ENCODE measurements at regions not wholly inside any gene's neighbourhood (a gene's known extent, or its start where the extent isn't known, plus 50 kb on each side); places are given as distances from the start of the nearest gene placed in this dataset.

GRCh38 chr15:70222606-70223005, 124.9 kb upstream of the TLE3 start:
- DNase-seq (ENCODE audit: low spot score) = no peak

GRCh38 chr15:70220490-70221096, 122.9 kb upstream of the TLE3 start:
- no peak for DNase-seq (ENCODE audit: low spot score)

DNA sequence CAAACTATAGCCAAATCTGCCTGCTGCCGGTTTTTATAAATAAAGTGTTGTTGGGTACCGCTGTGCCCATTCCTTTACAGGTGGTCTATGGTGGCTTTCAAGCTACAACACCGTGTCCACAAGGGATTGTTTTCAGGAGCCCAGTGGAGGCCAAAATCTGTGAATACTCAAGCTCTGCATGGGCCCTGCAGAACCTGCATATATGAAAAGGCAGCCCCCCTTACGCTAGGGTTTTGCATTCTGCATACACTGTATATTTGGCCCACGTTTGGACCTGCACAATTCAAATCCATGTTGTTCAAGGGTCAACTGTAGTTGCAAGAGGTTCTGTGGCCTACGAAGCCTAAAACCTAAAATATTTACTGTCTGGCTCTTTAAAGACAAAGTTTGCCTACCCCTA, 122.2 kb upstream of the TLE3 start:
- no peak for DNase-seq (ENCODE audit: low spot score)

- no peak for DNase-seq (ENCODE audit: low spot score)
These were observed 121.7 kb upstream of the TLE3 start for GRCh38 chr15:70219256-70219895.

DNA sequence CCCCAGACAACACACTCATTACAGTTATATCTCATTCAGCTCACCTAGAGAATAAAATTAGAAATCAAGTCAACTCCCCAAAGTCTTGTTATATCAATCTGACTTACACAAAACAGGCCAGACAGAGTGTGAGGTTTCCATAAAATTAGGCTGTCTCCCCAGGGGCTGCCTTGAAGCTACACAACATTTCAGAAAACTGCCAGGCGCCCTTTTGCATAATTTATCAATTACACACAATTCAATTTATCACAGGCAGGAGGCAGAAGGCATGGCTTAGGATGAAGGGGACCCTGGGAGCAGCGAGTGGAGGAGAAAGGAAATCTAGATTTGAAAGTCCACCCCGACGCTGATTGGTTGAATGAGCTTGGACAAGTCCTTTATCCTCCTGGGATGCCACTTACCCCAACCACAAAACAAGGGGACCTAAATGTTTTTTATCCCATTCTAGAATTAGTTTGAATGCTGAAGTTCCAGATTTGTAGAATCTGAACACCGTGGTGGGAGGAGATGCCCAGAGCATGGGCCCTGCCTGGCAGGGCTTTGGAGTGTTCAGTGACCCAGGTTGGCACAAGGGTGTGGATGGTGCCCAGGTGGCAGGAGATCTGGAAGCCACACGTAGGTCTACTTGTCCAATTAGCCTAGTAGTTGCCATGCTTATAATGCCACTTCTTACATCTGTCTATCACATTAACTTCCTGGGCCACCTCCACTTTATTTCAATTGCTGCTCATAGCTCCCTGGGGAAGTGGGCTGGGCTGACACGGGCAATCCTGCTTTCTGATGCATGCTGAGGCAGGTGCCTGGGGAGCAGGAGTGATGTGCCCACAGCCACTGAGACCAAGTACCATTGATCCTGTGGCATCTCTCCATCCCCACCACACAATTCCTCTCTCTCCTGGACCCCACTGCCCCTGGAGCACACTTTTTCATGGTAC, 119.8 kb upstream of the TLE3 start:
- DNase-seq (ENCODE audit: low spot score) = no peak

DNA sequence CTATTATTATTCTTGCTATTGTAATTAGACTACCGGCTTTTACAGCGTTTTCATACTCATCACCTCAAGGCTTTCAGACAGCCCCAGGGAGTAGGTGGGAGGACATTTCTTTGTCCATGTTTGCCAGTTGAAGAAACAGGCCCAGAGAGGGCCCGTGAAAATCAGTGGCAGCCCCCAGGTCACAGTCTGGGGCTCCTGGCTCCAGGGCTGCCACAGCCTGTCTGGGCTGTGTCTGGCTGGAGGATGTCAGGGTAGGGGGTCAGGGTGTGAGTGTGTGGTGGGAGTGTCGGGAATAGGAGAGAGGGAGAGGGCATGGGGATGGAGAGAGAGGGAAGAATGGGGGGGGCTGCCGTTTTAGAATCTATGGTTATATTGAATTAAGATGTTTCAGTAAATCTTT, 118.2 kb upstream of the TLE3 start:
- DNase-seq (ENCODE audit: low spot score) = no peak

DNA sequence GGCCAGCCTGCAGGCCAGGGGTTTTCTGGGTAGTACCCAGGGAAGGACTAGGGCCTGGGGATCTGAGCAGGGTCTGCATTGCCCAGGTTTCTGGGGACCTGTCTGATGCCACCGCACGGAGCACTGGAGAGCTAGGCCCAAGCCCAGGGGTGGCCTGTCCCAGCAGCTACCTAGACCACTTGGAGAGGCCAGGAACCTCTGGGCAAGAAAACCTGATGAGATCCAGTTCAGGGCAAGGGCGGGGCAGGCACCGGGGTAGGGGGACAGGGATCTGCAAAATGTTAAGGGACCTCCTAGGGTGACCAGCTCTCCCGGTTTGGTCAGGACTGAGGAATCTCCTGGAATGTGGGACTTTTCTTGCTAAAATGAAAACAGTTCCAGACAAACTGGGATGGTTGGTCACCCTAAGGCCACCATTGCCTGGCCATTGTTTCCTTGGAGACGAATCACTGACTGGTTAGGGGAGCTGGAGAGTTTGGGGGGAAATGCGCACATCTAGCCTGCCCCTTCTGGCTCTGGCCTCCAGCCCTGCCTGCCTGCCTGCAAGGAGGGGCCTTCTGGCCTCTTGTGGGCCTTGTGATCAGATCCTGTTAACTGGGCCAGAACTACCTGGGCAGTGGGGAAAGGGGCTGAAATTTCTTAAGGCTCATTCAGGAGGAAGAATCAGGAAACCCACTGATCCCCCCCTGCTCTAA, 117.4 kb upstream of the TLE3 start:
- DNase-seq (ENCODE audit: low spot score) = no peak

DNA sequence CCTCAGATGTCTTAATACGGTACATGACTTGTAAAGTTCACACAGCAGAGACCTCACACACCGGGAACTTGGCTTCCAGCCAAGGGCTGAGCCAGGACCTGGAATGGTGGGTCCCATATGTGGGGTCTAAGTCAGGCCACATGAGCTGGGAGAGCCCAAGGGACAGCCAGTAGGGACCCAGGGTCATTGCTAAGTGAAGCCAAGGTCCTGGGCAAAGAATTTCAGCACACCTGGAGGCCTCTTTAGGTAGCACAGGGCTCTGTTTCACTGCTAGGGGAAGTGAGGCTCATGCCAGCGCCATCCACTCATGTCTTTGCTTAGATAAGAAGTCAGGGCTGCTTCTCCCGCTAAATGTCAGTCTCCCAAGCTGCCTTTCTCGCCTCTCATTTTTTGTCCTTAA, 116.6 kb upstream of the TLE3 start:
- DNase-seq (ENCODE audit: low spot score) = no peak

- no peak for DNase-seq (ENCODE audit: low spot score)
These were observed 116.1 kb upstream of the TLE3 start for GRCh38 chr15:70213794-70214193.

DNA sequence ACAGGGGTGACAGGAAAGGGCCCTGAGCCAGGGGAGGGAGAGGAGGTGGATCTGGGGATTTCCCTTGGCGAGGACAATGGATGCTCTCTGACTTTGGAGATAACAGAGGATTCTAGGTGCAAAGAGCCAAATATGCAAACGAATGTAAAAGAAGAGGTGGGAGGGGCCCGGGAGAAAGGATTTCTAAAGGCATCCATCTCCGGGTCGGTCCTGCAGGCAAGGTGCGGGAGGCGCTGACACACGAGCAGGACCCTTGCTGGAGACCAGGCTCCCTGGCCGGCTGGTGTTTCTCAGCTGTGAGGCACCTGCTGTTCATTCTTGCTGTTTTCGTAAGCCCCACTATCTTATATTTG, 115.2 kb upstream of the TLE3 start:
- DNase-seq (ENCODE audit: low spot score) = no peak

DNA sequence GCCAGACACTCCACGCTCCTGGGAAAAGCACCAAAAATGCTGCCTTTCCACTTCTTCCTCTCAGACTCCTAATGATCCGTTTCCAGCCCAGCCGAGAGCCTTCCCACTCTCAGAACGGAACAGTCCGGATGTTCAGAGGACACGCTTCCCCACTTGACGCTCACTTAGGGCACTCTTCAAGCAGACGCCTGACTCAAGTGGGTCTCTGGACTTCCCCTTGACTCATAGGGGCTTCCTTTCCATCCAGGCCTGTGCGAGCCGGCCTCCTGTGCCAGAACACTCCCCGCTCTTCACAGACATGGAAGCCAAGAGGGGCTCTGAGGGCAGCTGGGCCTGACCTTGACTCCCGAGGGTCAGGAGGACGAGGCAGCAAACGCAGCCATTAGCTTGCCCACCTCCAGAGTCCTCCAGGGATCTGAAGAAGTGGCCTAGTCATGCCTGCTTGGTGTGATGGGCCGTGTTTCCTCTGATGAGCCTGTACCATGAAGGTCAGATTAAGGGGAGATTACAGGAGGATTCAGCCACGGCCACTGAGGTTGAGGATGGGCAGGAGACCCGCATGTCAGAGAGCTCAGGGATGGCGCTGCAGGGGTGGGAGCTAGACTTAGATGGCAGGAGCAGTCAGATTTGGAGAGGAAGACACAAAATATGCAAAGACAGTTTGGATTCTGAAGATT, 114.7 kb upstream of the TLE3 start:
- DNase-seq (ENCODE audit: low spot score) = no peak

DNA sequence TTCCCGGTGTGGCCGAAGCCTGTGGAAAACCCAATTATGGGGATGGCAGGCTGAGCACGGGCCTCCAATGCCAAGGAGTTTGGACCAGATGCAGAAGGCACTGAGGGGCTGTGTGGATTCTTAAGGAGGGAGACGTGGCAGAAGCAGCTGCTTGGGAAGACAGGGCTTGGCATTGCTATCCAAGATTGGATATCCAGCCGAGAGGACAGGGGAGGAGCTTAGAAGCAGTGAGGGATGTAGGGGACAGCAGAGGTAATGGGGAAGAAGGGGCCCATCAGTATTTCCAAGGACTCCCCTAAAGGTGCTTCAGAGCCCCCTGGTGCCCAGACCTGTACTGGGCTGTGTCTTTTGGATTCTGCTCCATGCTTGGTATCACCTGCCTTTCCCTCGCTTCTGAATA, 112.8 kb upstream of the TLE3 start:
- no peak for DNase-seq (ENCODE audit: low spot score)

DNA sequence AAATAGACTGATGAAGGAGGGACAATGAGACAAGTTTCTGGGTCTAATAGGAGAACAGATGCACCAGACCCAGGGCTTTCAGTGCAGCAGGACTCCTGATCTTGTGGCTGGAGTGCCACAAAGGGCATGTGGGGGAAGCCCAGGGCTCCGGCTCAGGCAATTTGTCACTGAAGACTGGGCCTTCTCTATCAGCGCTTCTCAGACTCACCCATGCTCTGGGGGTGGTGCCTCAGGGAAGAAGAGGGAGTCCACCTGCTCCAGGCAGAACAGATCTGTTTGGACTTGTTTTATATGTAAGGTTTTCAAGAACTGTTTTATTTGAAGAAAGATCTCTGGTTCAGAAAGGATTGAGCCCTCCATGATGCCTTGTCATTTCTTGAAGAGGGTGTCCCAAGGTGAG, 112.4 kb upstream of the TLE3 start:
- no peak for DNase-seq (ENCODE audit: low spot score)

- no peak for DNase-seq (ENCODE audit: low spot score)
These were observed 111.8 kb upstream of the TLE3 start for GRCh38 chr15:70209499-70209898.

- no peak for DNase-seq (ENCODE audit: low spot score)
These were observed 110.6 kb upstream of the TLE3 start for GRCh38 chr15:70208332-70208731.

DNA sequence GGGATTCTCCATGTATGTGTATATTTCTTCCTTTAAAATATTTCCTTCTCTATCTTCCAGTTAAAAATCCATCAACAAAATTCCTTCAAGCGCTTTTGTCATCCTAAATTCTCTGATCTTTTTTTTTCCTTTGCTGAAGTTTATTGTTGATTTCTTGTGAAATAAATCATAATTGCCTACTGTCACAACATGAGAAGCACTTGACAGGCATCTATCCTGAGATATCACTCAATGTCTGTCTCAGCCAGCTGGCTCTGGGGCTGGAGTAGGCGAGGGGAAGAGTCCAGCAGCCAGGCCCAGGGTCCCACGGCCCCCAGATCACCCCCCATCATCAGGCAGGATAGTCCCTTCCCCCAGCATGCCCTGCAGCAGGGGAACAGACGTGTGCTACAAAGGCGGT, 109.0 kb upstream of the TLE3 start:
- no peak for DNase-seq (ENCODE audit: low spot score)

DNA sequence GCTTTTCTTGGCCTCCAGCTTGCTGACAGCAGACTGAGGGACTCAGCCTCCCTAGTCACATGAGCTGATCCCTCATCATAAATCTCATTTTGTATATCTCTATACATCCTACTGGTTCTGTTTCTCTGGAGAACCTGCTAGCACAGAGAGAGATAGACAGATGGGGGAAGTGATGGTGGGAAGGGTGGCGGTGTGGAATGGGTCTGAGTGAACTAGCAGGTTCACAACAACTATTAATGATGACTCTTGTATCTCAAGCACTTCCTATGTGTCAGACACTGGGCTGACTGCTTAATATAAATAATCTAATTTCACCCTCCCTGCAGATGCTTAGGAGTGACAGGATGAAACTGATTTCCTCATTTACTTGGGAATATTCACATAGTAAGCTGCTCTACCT, 106.9 kb upstream of the TLE3 start:
- no peak for DNase-seq (ENCODE audit: low spot score)

DNA sequence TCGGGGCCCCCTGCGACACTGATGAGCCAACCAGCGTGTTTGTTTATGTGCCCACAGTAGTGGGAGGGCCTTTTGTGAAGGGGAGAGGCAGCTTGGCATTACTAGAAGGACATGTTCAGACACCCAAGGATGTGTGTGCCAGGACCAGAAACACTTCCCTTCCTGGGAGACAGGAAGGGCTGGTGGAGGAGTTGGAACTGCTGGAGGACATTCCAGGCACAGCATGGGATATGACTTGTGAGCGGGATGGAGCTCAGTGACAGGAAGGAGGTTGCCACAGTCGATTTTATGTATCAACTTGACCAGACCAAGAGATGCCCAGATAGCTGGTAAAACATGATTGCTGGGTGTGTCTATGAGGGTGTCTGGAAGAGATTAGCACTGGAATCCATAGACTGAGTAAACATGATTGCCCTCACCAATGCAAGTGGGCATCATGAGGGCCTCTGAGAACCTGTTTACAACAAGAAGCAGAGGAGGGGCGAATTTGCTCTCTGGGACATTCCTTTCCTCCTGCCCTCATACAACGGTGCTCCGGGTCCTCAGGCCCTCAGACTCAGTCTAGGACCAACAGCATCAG, 106.4 kb upstream of the TLE3 start:
- DNase-seq (ENCODE audit: low spot score) = no peak

- no peak for DNase-seq (ENCODE audit: low spot score)
These were observed 105.0 kb upstream of the TLE3 start for GRCh38 chr15:70202756-70203155.

DNA sequence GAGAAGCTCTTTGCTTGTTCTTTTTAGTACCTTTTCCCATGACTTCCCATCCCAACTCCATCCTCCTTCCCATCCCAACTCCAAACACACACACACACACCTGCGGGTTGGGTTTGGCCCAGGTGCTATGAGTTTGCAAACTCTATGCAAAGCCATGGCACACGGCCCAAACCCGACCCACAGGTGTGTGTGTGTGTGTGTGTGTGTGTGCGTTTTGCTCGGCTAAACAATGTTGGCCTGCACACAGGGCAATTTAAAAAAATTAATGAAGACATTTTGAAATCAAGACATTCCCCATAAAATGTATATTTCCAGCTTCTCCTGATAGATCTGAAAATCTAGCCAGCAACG, 103.7 kb upstream of the TLE3 start:
- DNase-seq (ENCODE audit: low spot score) = no peak

DNA sequence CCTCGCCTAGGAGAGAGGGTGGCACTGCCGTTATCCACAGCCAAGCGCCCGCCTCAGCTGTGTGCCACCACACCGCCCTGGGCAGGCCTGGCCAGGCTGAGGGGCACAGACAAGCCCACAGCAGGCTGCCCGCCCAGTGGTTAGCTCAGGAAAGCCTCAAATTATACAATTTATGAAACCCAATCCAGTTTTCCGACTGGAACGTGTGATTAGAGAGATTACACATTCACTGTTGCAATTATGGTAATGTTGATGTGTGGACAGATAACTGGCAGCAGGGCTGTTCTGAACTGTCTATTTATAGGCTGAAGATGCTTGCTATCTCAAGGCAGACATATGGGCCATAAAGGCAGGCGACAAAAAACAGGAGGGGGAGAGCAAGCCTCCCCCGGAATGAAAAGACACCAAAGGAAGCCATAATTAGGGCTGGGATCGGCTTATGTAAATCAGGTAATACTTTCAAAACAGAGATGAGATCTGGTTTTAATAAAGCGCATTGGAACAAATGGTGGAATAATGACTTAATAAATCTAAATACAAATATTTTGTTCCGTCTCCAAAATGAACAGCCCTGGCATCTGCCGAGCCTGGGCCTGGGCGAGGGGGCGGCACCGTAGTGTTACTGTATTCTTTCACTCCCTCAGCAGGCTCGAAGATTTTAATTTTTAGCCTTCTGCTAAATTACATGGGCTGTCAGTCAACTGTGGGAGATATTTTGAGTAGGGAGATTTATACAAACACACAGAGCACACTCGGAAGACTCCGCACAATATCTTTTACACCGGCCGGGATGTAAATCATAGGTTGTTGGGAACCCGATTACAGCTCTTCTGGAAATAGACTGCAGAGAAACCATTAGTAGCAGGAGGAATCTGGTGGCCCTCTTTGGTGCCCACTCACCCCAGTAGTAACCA, 103.1 kb upstream of the TLE3 start:
- DNase-seq (ENCODE audit: low spot score) = no peak

Measured in kidney tubule cell (primary cell).